ENCODE measurements at regions not wholly inside any gene's neighbourhood (a gene's known extent, or its start where the extent isn't known, plus 50 kb on each side); places are given as distances from the start of the nearest gene placed in this dataset.

GRCh38 chr10:27391916-27392315, 112.2 kb upstream of the RAB18 start:
- TF ChIP-seq EZH2phosphoT487 (IDR thresholded peaks at IDR 0.05; ENCODE audit: borderline replicate concordance, low read length): no peak
- no peak for TF ChIP-seq CTCF (IDR thresholded peaks at IDR 0.05; ENCODE audit: low read depth, low read length, poor library complexity, severe bottlenecking)

All from DOHH2 (cell line).